AG04450 (cell line): ENCODE measurements at regions not wholly inside any gene's neighbourhood (a gene's known extent, or its start where the extent isn't known, plus 50 kb on each side); places are given as distances from the start of the nearest gene placed in this dataset.

ENCODE experiments used
- CTCF ChIA-PET: fragments of 300-600, 350-600 bp; formaldehyde crosslinking; extraction: SDS; loops from one replicate; lab custom pipeline; 2022; ENCODE audit warnings: antibody characterized with exemption, inconsistent platforms; lab: Charles Lee
- POLR2A ChIA-PET: fragments of 350-600 bp; formaldehyde crosslinking; extraction: SDS; loops from one replicate; lab custom pipeline; 2021; ENCODE audit warnings: antibody characterized with exemption, inconsistent platforms; lab: Yijun Ruan, JAX
- DNase-seq: peaks from one replicate; pipeline ENCODE4 v3.0.0-alpha.2; 2011; ENCODE audit warnings: low read depth, low spot score
- H3K27ac ChIP-seq: one replicate; pipeline ENCODE4 v1.5.1; 2012; ENCODE audit warnings: low read depth, low read length, control low read depth
- H3K27me3 ChIP-seq: one replicate; pipeline ENCODE4 v1.6.0; 2012; ENCODE audit warnings: low read length; ENCODE audit not compliant: control insufficient read depth, insufficient read depth
- H3K4me3 ChIP-seq: 2 replicates; pipeline ENCODE4 v1.5.1; 2011; ENCODE audit warnings: mild to moderate bottlenecking, low read depth, low read length, control low read depth
- H3K9me3 ChIP-seq: 2 replicates; pipeline ENCODE4 v1.5.1; 2012; ENCODE audit warnings: low read length; ENCODE audit not compliant: control insufficient read depth, insufficient read depth
- CTCF ChIP-seq: IDR thresholded peaks from 2 replicates; pipeline ENCODE4 v1.5.1; 2011; ENCODE audit warnings: low read depth, low read length, control low read depth, inconsistent platforms

GRCh38 chr4:126558596-126558995, 1074.2 kb upstream of the INTU start:
- POLR2A ChIA-PET = no interaction called here
- H3K4me3 ChIP-seq = no peak overlapping the region
- H3K27ac ChIP-seq = no peak overlapping the region
- TF ChIP-seq CTCF = no peak
- no peak for DNase-seq
- CTCF ChIA-PET = no interaction called here
- H3K9me3 ChIP-seq = no peaks in the 10 kb centered on the region
- no peaks in the 10 kb centered on the region for H3K27me3 ChIP-seq

- ChIA-PET CTCF (no interaction called here), POLR2A (no interaction called here)
- Histone ChIP-seq H3K27ac (no peak overlapping the region), H3K4me3 (no peak overlapping the region), H3K9me3 (no peaks in the 10 kb centered on the region), H3K27me3 (no peaks in the 10 kb centered on the region)
- no peak for TF ChIP-seq CTCF
- DNase-seq = no peak
These were observed 1072.8 kb upstream of the INTU start for GRCh38 chr4:126559961-126560360.

- H3K27me3 ChIP-seq = no peaks in the 10 kb centered on the region
- no peak for DNase-seq
- H3K4me3 ChIP-seq = no peak overlapping the region
- no peak overlapping the region for H3K27ac ChIP-seq
- no peaks in the 10 kb centered on the region for H3K9me3 ChIP-seq
- ChIA-PET POLR2A (no interaction called here), CTCF (no interaction called here)
- TF ChIP-seq CTCF = no peak
These were observed 1072.0 kb upstream of the INTU start for GRCh38 chr4:126560794-126561193.

- no peak overlapping the region for H3K27ac ChIP-seq
- no peak for DNase-seq
- ChIA-PET POLR2A (no interaction called here), CTCF (interaction anchor here (0.7 kb wide), 1 partner anchor 16 kb away, joined by 5 read pairs; no protein-coding TSS in a partner anchor)
- no peaks in the 10 kb centered on the region for H3K9me3 ChIP-seq
- TF ChIP-seq CTCF = no peak
- H3K4me3 ChIP-seq = no peak overlapping the region
- no peaks in the 10 kb centered on the region for H3K27me3 ChIP-seq
These were observed 1069.4 kb upstream of the INTU start for GRCh38 chr4:126563389-126563788.

- DNase-seq = no peak
- TF ChIP-seq CTCF = no peak
- no peaks in the 10 kb centered on the region for H3K9me3 ChIP-seq
- H3K4me3 ChIP-seq = no peak overlapping the region
- ChIA-PET POLR2A (no interaction called here), CTCF (no interaction called here)
- no peaks in the 10 kb centered on the region for H3K27me3 ChIP-seq
- no peak overlapping the region for H3K27ac ChIP-seq
These were observed 1068.4 kb upstream of the INTU start for GRCh38 chr4:126564283-126564854.
